ENCODE measurements at regions not wholly inside any gene's neighbourhood (a gene's known extent, or its start where the extent isn't known, plus 50 kb on each side); places are given as distances from the start of the nearest gene placed in this dataset.

DNA sequence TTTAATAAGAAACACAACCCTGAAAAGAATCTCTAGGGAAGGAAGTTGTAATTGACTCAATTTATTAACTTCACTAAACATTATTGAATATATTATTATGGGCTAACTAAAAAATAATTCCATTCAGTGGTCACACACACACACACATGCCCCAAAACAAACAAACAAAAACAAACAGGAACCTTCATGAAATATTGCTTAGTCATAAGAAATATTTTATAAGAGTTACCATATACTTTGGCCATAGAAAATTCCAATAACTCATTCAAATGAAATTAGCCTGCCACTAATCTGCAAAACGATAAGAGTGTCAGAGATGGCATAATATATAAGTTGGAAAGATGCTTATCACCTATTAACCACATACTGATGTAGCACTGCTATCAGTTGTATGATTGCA lies 268.4 kb upstream of the AMIGO2 start:
- Histone ChIP-seq H3K27ac (ENCODE audit: extremely low read length, insufficient read depth, low read length) (no peak overlapping the region), H4K20me1 (ENCODE audit: insufficient read depth, low read length) (no peaks in the 10 kb centered on the region), H3K36me3 (replicated peaks in 1 of 2; ENCODE audit: control insufficient read depth in 1 of 2, insufficient read depth in 2 of 2, low read length in 2 of 2) (no peaks in the 10 kb centered on the region), H3K79me2 (ENCODE audit: insufficient read depth, low read length) (no peaks in the 10 kb centered on the region), H3K27me3 (ENCODE audit: control insufficient read depth in 1 of 2, insufficient read depth in 2 of 2, low read length in 2 of 2) (no peaks in the 10 kb centered on the region), H3K4me1 (ENCODE audit: insufficient read depth, low read length) (peaks cover 18% of the 10 kb centered on the region), H3K9me3 (ENCODE audit: low read length) (no peaks in the 10 kb centered on the region), H3K4me3 (replicated peaks in 1 of 3; ENCODE audit: insufficient read depth in 1 of 3, low read depth in 2 of 3, low read length in 3 of 3) (no peak overlapping the region), H3K4me2 (ENCODE audit: low read depth, low read length) (no peak overlapping the region), H3K9ac (ENCODE audit: insufficient read depth, low read depth, low read length) (no peak overlapping the region), H2AFZ (ENCODE audit: low read length) (no peak overlapping the region)
- BruUV-seq (replicated peaks) = no TSS peak
- no peak for ATAC-seq
- FAIRE-seq = no peak
- TF ChIP-seq HNF4G (IDR thresholded peaks at IDR 0.05; ENCODE audit: borderline replicate concordance, low read depth, low read length) = no peak
- TF ChIP-seq HNF4G (CRISPR knock-in tag; IDR thresholded peaks at IDR 0.05; ENCODE audit: borderline replicate concordance, low read depth) = no peak
- TF ChIP-seq SNAI1 (CRISPR knock-in tag; IDR thresholded peaks at IDR 0.05; ENCODE audit: borderline replicate concordance) = no peak
- TF ChIP-seq NFAT5 (CRISPR knock-in tag; IDR thresholded peaks at IDR 0.05) = no peak
- no peak for TF ChIP-seq MIER2 (CRISPR knock-in tag; IDR thresholded peaks at IDR 0.05)
- no peak for TF ChIP-seq SP2 (CRISPR knock-in tag; IDR thresholded peaks at IDR 0.05)
- TF ChIP-seq ZNF724P (CRISPR knock-in tag; IDR thresholded peaks at IDR 0.05; ENCODE audit: borderline replicate concordance) = no peak
- TF ChIP-seq, protein P1, sequence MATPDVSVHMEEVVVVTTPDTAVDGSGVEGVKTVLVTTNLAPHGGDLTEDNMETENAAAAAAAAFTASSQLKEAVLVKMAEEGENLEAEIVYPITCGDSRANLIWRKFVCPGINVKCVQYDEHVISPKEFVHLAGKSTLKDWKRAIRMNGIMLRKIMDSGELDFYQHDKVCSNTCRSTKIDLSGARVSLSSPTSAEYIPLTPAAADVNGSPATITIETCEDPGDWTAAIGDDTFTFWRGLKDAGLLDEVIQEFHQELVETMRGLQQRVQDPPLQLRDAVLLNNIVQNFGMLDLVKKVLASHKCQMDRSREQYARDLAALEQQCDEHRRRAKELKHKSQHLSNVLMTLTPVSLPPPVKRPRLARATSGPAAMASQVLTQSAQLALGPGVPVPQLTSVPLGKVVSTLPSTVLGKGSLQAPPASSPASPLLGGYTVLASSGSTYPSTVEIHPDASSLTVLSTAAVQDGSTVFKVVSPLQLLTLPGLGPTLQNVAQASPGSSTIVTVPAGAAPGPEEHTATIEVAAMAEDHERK (CRISPR knock-in tag; IDR thresholded peaks at IDR 0.05; ENCODE audit: low read depth) = no peak
- no peak for TF ChIP-seq ZGPAT (CRISPR knock-in tag; IDR thresholded peaks at IDR 0.05)
- no peak for TF ChIP-seq ETV5 (CRISPR knock-in tag; IDR thresholded peaks at IDR 0.05; ENCODE audit: borderline replicate concordance)
- DNase-seq (ENCODE audit: low spot score) = no peak
- intact Hi-C loops (cut with micrococcal nuclease; ENCODE audit: unreplicated experiment) (no loop called here), in situ Hi-C loops (cut with HindIII; ENCODE audit: extremely low pct_ligation_motif_present, low pct_unique_long_range_greater_than_20kb) (no loop called here)
- ChIA-PET POLR2A (no interaction called here), CTCF (ENCODE audit: low intra/inter-chr PET ratio, low total read pairs) (no interaction called here)
- WGBS (ENCODE audit: low lambda C conversion rate) = 4% methylated on average over 1 of the region's 1 CpG

Data from HepG2 (cell line).